DOHH2 (cell line): ENCODE measurements at regions not wholly inside any gene's neighbourhood (a gene's known extent, or its start where the extent isn't known, plus 50 kb on each side); places are given as distances from the start of the nearest gene placed in this dataset.

Experiments
- EZH2phosphoT487 ChIP-seq: fragments of 200-600 bp; sonication (generic); IDR thresholded peaks from 2 replicates; pipeline ENCODE4 v1.6.1; 2017; ENCODE audit warnings: borderline replicate concordance, mild to moderate bottlenecking, antibody characterized with exemption, low read length, moderate library complexity, mixed read lengths
- TF ChIP-seq, protein P1 (sequence below): fragments of 200-600 bp; sonication (generic); IDR thresholded peaks from one replicate; pipeline ENCODE4 v1.5.1; 2014; ENCODE audit warnings: antibody characterized with exemption, mild to moderate bottlenecking, low read depth, low read length; ENCODE audit not compliant: poor library complexity, severe bottlenecking

DNA sequence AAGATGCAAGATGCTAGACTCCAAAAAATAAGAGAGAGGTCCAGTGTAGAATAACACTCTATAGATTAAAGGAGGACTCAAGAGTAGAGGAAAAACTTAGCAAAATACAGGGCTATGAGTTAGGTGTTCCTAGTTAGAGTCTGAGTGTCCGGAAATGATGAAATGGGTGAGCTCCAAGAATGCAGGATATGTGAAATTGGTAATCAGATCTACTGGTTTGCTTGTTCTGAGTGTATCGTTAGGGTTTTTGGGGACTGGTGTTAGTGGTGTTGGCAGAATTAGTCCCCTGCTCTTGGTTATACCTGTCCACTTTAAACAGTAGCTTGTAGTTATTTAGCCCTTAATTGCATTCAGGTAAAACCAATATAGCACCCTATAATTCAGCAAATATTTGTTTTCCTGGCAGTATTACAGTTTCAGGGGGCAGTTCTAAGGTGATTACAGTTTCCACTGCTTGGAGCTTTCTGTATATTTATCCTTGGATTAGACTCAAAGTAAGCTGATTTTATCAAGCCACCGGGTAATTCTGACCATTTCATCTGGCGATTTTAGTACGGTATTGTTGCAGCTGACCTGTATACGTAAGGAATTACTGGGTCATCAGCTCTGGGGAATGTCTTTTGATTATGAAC is 332.7 kb downstream of the CHRM3 start:
- TF ChIP-seq, protein P1, sequence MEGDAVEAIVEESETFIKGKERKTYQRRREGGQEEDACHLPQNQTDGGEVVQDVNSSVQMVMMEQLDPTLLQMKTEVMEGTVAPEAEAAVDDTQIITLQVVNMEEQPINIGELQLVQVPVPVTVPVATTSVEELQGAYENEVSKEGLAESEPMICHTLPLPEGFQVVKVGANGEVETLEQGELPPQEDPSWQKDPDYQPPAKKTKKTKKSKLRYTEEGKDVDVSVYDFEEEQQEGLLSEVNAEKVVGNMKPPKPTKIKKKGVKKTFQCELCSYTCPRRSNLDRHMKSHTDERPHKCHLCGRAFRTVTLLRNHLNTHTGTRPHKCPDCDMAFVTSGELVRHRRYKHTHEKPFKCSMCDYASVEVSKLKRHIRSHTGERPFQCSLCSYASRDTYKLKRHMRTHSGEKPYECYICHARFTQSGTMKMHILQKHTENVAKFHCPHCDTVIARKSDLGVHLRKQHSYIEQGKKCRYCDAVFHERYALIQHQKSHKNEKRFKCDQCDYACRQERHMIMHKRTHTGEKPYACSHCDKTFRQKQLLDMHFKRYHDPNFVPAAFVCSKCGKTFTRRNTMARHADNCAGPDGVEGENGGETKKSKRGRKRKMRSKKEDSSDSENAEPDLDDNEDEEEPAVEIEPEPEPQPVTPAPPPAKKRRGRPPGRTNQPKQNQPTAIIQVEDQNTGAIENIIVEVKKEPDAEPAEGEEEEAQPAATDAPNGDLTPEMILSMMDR = no peak
- no peak for TF ChIP-seq EZH2phosphoT487
